ENCODE measurements at regions not wholly inside any gene's neighbourhood (a gene's known extent, or its start where the extent isn't known, plus 50 kb on each side); places are given as distances from the start of the nearest gene placed in this dataset.
A peak's percentile ranks its signal among the peaks of the same experiment; 100 is the strongest.

DNA sequence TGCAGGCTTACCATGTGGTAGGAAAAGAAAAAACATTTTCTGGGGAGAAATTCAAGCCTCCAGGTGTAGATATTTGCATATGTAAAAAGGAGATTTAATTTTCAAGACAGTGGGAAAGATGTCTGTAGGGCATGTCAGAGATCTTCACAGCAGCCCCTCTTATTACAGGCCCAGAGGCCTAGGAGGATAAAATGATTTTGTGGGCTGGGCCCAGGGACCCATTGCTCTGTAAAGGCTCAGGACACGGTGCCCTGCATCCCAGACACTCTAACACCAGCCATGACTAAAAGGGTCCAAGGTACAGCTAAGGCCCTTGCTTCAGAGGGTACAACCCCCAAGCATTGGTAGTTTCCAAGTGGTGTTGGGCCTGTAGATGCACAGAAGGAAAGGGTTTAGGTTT is 680.1 kb downstream of the IGSF11 start:
- H3K9me3 ChIP-seq: peaks cover 0 to 10% (median 0%) of the 10 kb centered on the region in 4 donors
- DNase-seq: no peak
- no peaks in the 10 kb centered on the region for H3K36me3 ChIP-seq
- TF ChIP-seq, protein P1, sequence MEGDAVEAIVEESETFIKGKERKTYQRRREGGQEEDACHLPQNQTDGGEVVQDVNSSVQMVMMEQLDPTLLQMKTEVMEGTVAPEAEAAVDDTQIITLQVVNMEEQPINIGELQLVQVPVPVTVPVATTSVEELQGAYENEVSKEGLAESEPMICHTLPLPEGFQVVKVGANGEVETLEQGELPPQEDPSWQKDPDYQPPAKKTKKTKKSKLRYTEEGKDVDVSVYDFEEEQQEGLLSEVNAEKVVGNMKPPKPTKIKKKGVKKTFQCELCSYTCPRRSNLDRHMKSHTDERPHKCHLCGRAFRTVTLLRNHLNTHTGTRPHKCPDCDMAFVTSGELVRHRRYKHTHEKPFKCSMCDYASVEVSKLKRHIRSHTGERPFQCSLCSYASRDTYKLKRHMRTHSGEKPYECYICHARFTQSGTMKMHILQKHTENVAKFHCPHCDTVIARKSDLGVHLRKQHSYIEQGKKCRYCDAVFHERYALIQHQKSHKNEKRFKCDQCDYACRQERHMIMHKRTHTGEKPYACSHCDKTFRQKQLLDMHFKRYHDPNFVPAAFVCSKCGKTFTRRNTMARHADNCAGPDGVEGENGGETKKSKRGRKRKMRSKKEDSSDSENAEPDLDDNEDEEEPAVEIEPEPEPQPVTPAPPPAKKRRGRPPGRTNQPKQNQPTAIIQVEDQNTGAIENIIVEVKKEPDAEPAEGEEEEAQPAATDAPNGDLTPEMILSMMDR (IDR thresholded peaks at IDR 0.05): no peak
- TF ChIP-seq POLR2A (IDR thresholded peaks at IDR 0.05): no peak
- no peak for ATAC-seq
- no peaks in the 10 kb centered on the region for H3K4me1 ChIP-seq
- intact Hi-C loops (cut with DNase I): no loop called here
- H3K27ac ChIP-seq: no peak overlapping the region
- no peaks in the 10 kb centered on the region for H3K27me3 ChIP-seq
- no peak overlapping the region for H3K4me3 ChIP-seq
- WGBS (ENCODE audit: insufficient coverage, low coverage, low lambda C conversion rate, missing lambda C conversion rate): 43% methylated on average over 1 of the region's 1 CpG

DNA sequence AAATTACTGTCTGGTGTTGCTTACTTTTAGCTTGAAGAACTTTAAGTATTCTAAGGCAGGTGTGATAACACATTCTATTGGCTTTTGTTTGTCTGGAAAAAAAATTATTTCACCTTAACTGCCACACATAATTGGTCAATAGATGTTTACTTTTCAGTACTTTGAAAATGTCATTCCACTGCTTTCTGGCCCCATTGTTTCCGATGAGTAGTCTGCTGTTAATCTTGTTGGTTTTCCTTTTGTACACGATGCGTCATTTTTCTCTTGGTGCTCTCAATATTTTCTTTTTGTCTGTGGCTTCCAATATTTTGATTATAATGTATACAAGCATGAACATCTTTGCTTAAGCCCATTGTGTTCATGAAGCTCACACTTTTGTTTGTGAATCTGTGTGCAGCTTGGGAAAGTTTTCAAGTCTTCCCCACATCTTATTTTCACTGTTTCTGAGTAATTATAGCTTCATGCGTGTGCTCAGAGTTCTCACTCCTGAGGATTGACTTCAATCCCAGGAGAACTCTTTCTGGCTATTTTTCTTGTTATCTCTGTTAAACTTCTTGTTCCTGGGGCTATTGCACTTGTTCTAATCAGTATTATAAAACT is 664.7 kb downstream of the IGSF11 start:
- no peak for DNase-seq
- no peak overlapping the region for H3K4me3 ChIP-seq
- no peaks in the 10 kb centered on the region for H3K27me3 ChIP-seq
- ATAC-seq: no peak
- intact Hi-C loops (cut with DNase I): no loop called here
- TF ChIP-seq POLR2A (IDR thresholded peaks at IDR 0.05): no peak
- TF ChIP-seq, protein P1 (IDR thresholded peaks at IDR 0.05): no peak
- H3K9me3 ChIP-seq: peaks cover 0 to 8% (median 2%) of the 10 kb centered on the region in 4 donors
- no peaks in the 10 kb centered on the region for H3K36me3 ChIP-seq
- no peaks in the 10 kb centered on the region for H3K4me1 ChIP-seq
- H3K27ac ChIP-seq: no peak overlapping the region
- 79% methylated on average over 4 of the region's 4 CpGs for WGBS (ENCODE audit: insufficient coverage, low coverage, low lambda C conversion rate, missing lambda C conversion rate)

DNA sequence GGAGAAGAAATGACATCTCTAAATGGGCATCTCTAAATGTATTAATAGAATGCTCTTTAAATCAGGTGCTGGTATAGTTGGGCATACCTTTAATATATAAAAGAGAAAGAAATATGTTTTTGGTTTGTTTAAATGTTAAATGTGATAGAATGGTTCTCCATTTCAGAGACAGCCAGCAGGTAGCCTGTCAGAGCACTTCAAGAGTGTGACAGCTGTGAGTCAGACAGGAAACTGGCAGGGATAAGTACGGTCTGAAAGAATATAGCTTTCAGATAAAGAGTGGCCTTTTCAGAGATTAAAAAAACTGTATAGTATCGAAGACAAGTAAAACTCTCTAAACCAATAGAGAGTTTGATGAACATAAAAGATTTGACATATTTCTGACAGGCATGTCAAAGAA is 654.1 kb downstream of the IGSF11 start:
- no peaks in the 10 kb centered on the region for H3K9me3 ChIP-seq
- no peak overlapping the region for H3K27ac ChIP-seq
- WGBS (ENCODE audit: insufficient coverage, low coverage, low lambda C conversion rate, missing lambda C conversion rate): 48% methylated on average over 2 of the region's 2 CpGs
- TF ChIP-seq, protein P1 (IDR thresholded peaks at IDR 0.05): no peak
- ATAC-seq: no peak
- DNase-seq: no peak
- peaks cover 0 to 1% (median 0%) of the 10 kb centered on the region in 4 donors for H3K36me3 ChIP-seq
- H3K4me1 ChIP-seq: no peaks in the 10 kb centered on the region
- H3K27me3 ChIP-seq: no peaks in the 10 kb centered on the region
- intact Hi-C loops (cut with DNase I): no loop called here
- no peak overlapping the region for H3K4me3 ChIP-seq

DNA sequence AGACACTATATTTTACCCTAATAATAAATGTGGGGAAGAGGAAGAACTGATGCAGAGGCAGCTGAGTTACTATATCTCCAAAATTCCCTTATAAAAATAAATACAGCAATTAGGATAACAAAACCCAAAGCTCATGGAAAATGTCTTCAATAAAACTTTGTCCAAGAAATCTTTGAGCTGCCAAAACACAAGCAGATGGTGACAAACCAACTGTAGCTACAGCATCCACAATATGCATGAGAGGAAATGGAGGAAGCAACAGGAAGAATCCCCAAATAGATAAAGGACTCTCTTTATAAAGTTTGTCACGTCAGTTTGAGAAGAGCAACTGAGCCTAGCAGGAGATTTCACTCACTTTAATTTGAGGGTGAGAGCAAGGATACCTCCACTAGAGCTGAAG is 638.2 kb downstream of the IGSF11 start:
- 70% methylated on average over 1 of the region's 1 CpG for WGBS (ENCODE audit: insufficient coverage, low coverage, low lambda C conversion rate, missing lambda C conversion rate)
- no peak overlapping the region for H3K4me3 ChIP-seq
- peaks cover 0 to 14% (median 0%) of the 10 kb centered on the region in 4 donors for H3K4me1 ChIP-seq
- DNase-seq (no peak), ATAC-seq (no peak)
- TF ChIP-seq POLR2A (IDR thresholded peaks at IDR 0.05): no peak
- TF ChIP-seq, protein P1 (IDR thresholded peaks at IDR 0.05): no peak
- intact Hi-C loops (cut with DNase I): no loop called here
- H3K27ac ChIP-seq: no peak overlapping the region
- no peaks in the 10 kb centered on the region for H3K36me3 ChIP-seq
- no peaks in the 10 kb centered on the region for H3K27me3 ChIP-seq
- no peaks in the 10 kb centered on the region for H3K9me3 ChIP-seq

DNA sequence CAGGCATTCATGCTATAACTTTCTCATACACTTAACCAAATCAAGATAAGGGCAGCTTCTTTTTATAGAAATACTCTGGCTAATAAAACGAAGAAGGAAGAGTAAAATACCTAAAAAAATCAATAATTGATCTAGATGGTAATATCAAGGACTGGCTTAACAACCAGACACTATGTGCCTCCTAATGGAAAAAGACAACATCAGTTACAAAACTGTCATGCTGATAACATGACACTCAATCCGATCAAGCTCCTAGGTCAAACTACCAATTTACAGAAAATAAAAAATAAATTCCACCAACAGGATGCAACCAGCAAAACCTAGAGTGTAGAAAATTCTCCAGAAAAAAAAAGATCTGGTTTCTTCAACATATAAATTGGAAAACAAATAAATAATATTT is 634.6 kb downstream of the IGSF11 start:
- H3K9me3 ChIP-seq: no peaks in the 10 kb centered on the region
- peak overlapping the region in 1 of 3 donors; percentile 3 for H3K27ac ChIP-seq
- TF ChIP-seq, protein P1 (IDR thresholded peaks at IDR 0.05): no peak
- no peak for TF ChIP-seq POLR2A (IDR thresholded peaks at IDR 0.05)
- H3K27me3 ChIP-seq: no peaks in the 10 kb centered on the region
- 24% methylated on average over 2 of the region's 2 CpGs for WGBS (ENCODE audit: insufficient coverage, low coverage, low lambda C conversion rate, missing lambda C conversion rate)
- ATAC-seq: peak in 2 of 4 donors; percentile 53
- peaks cover 0 to 14% (median 0%) of the 10 kb centered on the region in 4 donors for H3K4me1 ChIP-seq
- H3K4me3 ChIP-seq: no peak overlapping the region
- no peaks in the 10 kb centered on the region for H3K36me3 ChIP-seq
- intact Hi-C loops (cut with DNase I): no loop called here
- no peak for DNase-seq

Data from right lobe of liver (tissue), 6 donors.